ENCODE measurements at regions not wholly inside any gene's neighbourhood (a gene's known extent, or its start where the extent isn't known, plus 50 kb on each side); places are given as distances from the start of the nearest gene placed in this dataset.
"Not testable (repeated sequence)": the region's sequence is repeated elsewhere in the genome, so short reads cannot be mapped to it uniquely, and the experiment has no call there.

DNA sequence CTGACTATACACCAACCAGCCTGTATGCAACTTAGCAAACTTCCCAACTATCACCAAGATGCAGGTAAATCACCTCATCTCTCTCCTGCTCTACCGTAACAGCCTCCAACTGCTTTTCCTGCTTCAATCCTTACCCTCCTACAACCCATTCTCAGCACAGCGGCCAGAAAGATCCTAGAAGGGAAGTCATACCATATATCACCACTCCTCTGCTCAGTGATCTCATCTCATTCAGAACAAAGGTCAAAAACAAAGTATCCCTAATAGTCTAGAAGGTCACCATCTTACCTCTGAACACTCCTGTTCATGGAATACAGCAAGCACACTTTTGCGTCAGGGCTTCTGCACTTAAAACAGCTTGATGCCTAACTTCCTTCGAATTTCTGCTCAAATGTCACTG, 62.2 kb upstream of the RNF38 start:
- Histone ChIP-seq H3K36me3 (peaks cover 0 to 6% (median 0%) of the 10 kb centered on the region in 4 donors), H3K27ac (no peak overlapping the region), H3K4me3 (no peak overlapping the region), H3K27me3 (no peaks in the 10 kb centered on the region), H3K4me1 (peaks cover 0 to 7% (median 3%) of the 10 kb centered on the region in 4 donors), H3K9me3 (no peaks in the 10 kb centered on the region)
- TF ChIP-seq POLR2A (IDR thresholded peaks at IDR 0.05) (no peak), EP300 (IDR thresholded peaks at IDR 0.05) (no peak), POLR2AphosphoS5 (IDR thresholded peaks at IDR 0.05) (no peak)
- TF ChIP-seq, protein P1, sequence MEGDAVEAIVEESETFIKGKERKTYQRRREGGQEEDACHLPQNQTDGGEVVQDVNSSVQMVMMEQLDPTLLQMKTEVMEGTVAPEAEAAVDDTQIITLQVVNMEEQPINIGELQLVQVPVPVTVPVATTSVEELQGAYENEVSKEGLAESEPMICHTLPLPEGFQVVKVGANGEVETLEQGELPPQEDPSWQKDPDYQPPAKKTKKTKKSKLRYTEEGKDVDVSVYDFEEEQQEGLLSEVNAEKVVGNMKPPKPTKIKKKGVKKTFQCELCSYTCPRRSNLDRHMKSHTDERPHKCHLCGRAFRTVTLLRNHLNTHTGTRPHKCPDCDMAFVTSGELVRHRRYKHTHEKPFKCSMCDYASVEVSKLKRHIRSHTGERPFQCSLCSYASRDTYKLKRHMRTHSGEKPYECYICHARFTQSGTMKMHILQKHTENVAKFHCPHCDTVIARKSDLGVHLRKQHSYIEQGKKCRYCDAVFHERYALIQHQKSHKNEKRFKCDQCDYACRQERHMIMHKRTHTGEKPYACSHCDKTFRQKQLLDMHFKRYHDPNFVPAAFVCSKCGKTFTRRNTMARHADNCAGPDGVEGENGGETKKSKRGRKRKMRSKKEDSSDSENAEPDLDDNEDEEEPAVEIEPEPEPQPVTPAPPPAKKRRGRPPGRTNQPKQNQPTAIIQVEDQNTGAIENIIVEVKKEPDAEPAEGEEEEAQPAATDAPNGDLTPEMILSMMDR (IDR thresholded peaks at IDR 0.05), result no peak
- DNase-seq (no peak), ATAC-seq (ENCODE audit: low FRiP score in 2 of 2) (no peak)
- WGBS, 2 donors, result 82 to 88% methylated on average over 4 of the region's 4 CpGs

DNA sequence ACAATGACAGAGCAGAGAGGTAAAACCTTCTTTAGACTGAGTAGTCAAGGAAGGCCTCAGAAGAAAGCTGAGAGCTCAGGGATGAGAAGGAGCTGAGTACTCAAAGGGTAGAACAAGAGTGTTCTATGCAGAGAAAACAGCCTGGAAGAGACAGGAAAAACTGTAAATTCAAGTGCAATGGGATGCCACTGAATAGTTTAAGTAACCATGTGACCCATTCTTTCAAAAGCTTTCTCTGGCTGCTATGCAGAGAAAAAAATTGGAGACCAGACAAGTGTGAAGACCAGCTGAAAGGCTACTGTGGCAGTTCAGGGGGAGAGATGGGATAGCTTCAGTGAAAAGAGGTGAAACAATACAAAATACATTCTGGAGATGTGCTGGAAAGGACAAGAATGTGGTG, 61.3 kb upstream of the RNF38 start:
- Histone ChIP-seq H3K27ac (no peak overlapping the region), H3K4me3 (no peak overlapping the region), H3K9me3 (no peaks in the 10 kb centered on the region), H3K36me3 (peaks cover 0 to 6% (median 0%) of the 10 kb centered on the region in 4 donors), H3K27me3 (no peaks in the 10 kb centered on the region), H3K4me1 (peaks cover 0 to 9% (median 3%) of the 10 kb centered on the region in 4 donors)
- DNase-seq (no peak), ATAC-seq (ENCODE audit: low FRiP score in 2 of 2) (no peak)
- TF ChIP-seq POLR2AphosphoS5 (IDR thresholded peaks at IDR 0.05), result no peak
- TF ChIP-seq, protein P1 (IDR thresholded peaks at IDR 0.05), result no peak
- TF ChIP-seq POLR2A (IDR thresholded peaks at IDR 0.05), result no peak
- TF ChIP-seq EP300 (IDR thresholded peaks at IDR 0.05), result no peak

DNA sequence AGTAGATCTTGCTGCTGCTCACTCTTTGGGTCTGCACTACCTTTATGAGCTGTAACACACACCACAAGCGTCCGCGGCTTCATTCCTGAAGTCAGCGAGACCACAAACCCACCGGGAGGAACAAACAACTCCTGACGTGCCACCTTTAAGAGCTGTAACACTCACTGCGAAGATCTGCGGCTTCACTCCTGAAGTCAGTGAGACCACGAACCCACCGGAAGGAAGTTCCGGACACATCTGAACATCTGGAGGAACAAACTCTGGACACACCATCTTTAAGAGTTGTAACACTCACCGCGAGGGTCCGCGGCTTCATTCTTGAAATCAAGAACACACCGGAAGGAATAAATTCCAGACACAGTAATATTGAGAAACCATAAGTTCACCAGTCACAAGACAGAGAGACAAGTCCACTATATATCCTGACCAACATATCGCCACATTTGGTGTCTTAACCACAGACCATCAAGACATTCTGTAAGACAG, 58.4 kb upstream of the RNF38 start:
- H3K4me1 ChIP-seq; H3K27me3 ChIP-seq; H3K4me3 ChIP-seq; H3K27ac ChIP-seq; ATAC-seq (ENCODE audit: low FRiP score in 2 of 2); H3K36me3 ChIP-seq; H3K9me3 ChIP-seq: not testable (repeated sequence)
- peak in 1 of 2 donors; percentile 34 for TF ChIP-seq POLR2AphosphoS5 (IDR thresholded peaks at IDR 0.05)
- DNase-seq, result peak in 1 of 2 donors; percentile 63
- WGBS, 2 donors, result 61 to 65% methylated on average over 17 of the region's 17 CpGs

- Histone ChIP-seq H3K27ac (no peak overlapping the region), H3K27me3 (no peaks in the 10 kb centered on the region), H3K4me3 (no peak overlapping the region), H3K9me3 (no peaks in the 10 kb centered on the region), H3K36me3 (peaks cover 0 to 6% (median 0%) of the 10 kb centered on the region in 4 donors), H3K4me1 (peaks cover 0 to 9% (median 3%) of the 10 kb centered on the region in 4 donors)
- ATAC-seq (ENCODE audit: low FRiP score in 2 of 2) (no peak), DNase-seq (no peak)
- TF ChIP-seq POLR2AphosphoS5 (IDR thresholded peaks at IDR 0.05) (no peak), POLR2A (IDR thresholded peaks at IDR 0.05) (no peak), EP300 (IDR thresholded peaks at IDR 0.05) (no peak)
- TF ChIP-seq, protein P1 (IDR thresholded peaks at IDR 0.05), result no peak
- 68 to 80% methylated on average over 5 to 7 of the region's 7 CpGs for WGBS, 2 donors
Observed at GRCh38 chr9:36457836-36458429, 57.9 kb upstream of the RNF38 start.

DNA sequence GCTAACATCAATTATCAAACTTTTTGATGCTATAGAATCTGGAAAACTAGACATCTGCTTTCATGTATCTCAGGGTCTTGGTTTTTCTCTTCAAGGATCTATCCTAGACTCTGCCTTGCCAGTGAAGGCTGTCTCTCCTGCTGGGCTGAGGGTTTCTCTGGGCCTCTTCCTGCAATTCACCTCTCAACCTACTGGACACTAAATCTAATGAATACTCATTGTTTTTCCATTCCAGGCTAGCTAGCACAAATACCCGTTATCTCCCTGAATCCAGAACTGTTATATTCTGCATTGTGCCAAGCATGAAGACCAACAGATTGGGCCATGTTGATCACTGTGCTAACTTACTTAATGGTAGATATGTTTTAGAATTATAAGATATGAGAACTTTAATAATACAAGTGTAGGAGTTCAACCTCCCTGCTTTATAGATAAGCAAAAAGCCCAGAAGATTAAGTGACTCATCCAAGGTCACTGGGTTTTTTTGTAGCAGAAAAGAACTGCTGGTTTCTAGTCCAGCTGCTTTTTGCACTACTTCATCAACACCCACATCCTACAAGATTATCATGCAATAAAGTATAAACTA, 56.5 kb upstream of the RNF38 start:
- Histone ChIP-seq H3K4me1 (peaks cover 0 to 9% (median 4%) of the 10 kb centered on the region in 4 donors), H3K36me3 (peaks cover 0 to 6% (median 0%) of the 10 kb centered on the region in 4 donors), H3K27me3 (no peaks in the 10 kb centered on the region), H3K4me3 (no peak overlapping the region), H3K27ac (no peak overlapping the region), H3K9me3 (no peaks in the 10 kb centered on the region)
- ATAC-seq (ENCODE audit: low FRiP score in 2 of 2) (no peak), DNase-seq (no peak)
- 76 to 87% methylated on average over 1 of the region's 1 CpG for WGBS, 2 donors
- TF ChIP-seq, protein P1 (IDR thresholded peaks at IDR 0.05), result no peak
- no peak for TF ChIP-seq POLR2A (IDR thresholded peaks at IDR 0.05)
- no peak for TF ChIP-seq POLR2AphosphoS5 (IDR thresholded peaks at IDR 0.05)
- no peak for TF ChIP-seq EP300 (IDR thresholded peaks at IDR 0.05)
